AG04449 (cell line): ENCODE measurements at regions not wholly inside any gene's neighbourhood (a gene's known extent, or its start where the extent isn't known, plus 50 kb on each side); places are given as distances from the start of the nearest gene placed in this dataset.

ENCODE experiments used
- CTCF ChIA-PET: fragments of 350-600 bp; formaldehyde crosslinking; extraction: SDS; loops from one replicate; lab custom pipeline; 2021; ENCODE audit warnings: antibody characterized with exemption; lab: Yijun Ruan, JAX
- POLR2A ChIA-PET: fragments of 400-600, 350-600 bp; formaldehyde crosslinking; extraction: SDS; loops from one replicate; lab custom pipeline; 2020; ENCODE audit warnings: antibody characterized with exemption, inconsistent platforms; lab: Yijun Ruan, JAX
- DNase-seq: peaks from one replicate; pipeline ENCODE4 v3.0.0-alpha.2; 2010; ENCODE audit warnings: low read depth, low spot score
- H3K4me3 ChIP-seq: 2 replicates; pipeline ENCODE4 v1.5.1; 2011; ENCODE audit warnings: low read depth, mild to moderate bottlenecking, control low read depth, low read length
- CTCF ChIP-seq: IDR thresholded peaks from one replicate; pipeline ENCODE4 v1.5.1; 2011; ENCODE audit warnings: mild to moderate bottlenecking, moderate library complexity, low read length, control low read depth, inconsistent platforms; ENCODE audit not compliant: insufficient read depth; ENCODE audit errors: missing control alignments

- no peak for TF ChIP-seq CTCF
- ChIA-PET POLR2A (no interaction called here), CTCF (no interaction called here)
- no peak for DNase-seq
- H3K4me3 ChIP-seq = no peak overlapping the region
Measured at GRCh38 chr13:86758116-86758515, 913.1 kb upstream of the SLITRK5 start.

GRCh38 chr13:86760620-86761019, 910.6 kb upstream of the SLITRK5 start:
- no peak for TF ChIP-seq CTCF
- POLR2A ChIA-PET = no interaction called here
- no peak overlapping the region for H3K4me3 ChIP-seq
- no peak for DNase-seq
- CTCF ChIA-PET = no interaction called here

GRCh38 chr13:86765462-86765861, 905.7 kb upstream of the SLITRK5 start:
- ChIA-PET POLR2A (no interaction called here), CTCF (no interaction called here)
- no peak overlapping the region for H3K4me3 ChIP-seq
- TF ChIP-seq CTCF = no peak
- DNase-seq = no peak

- no peak for DNase-seq
- TF ChIP-seq CTCF = no peak
- CTCF ChIA-PET = no interaction called here
Measured at GRCh38 chr13:86788616-86789015, 882.6 kb upstream of the SLITRK5 start.

GRCh38 chr13:86792153-86792651, 879.0 kb upstream of the SLITRK5 start:
- CTCF ChIA-PET = no interaction called here
- DNase-seq = no peak

More at GRCh38 chr13:86788616-86789015, 882.6 kb upstream of the SLITRK5 start:
- POLR2A ChIA-PET = no interaction called here
- no peak overlapping the region for H3K4me3 ChIP-seq

GRCh38 chr13:86795858-86796257, 875.3 kb upstream of the SLITRK5 start:
- no peak overlapping the region for H3K4me3 ChIP-seq
- no peak for TF ChIP-seq CTCF
- ChIA-PET CTCF (no interaction called here), POLR2A (no interaction called here)
- no peak for DNase-seq

More at GRCh38 chr13:86792153-86792651, 879.0 kb upstream of the SLITRK5 start:
- no peak overlapping the region for H3K4me3 ChIP-seq
- no peak for TF ChIP-seq CTCF
- POLR2A ChIA-PET = no interaction called here
